ENCODE measurements at regions not wholly inside any gene's neighbourhood (a gene's known extent, or its start where the extent isn't known, plus 50 kb on each side); places are given as distances from the start of the nearest gene placed in this dataset.
"Not testable (repeated sequence)": the region's sequence is repeated elsewhere in the genome, so short reads cannot be mapped to it uniquely, and the experiment has no call there.

DNA sequence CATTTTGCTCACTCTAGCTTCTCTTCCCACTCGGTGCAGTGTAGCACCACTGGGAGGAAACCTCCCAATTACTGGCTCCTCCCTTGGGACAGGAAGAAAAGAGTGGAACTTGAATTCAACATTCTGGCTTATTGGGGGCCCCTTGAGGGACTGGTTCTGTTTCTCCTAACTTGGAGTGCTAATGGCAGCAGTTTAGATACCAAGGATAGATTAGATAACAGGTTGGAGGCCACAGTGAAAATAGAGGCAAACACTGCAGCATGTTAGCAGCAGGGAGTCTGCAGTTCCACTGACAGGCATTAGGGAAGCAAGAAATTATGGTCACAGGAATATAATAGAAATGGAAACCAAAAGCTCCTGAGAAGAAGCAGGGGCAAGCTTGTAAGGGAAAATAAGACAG is 322.0 kb downstream of the ABCC12 start:
- no peak for DNase-seq (ENCODE audit: low spot score)
- TF ChIP-seq, protein P1, sequence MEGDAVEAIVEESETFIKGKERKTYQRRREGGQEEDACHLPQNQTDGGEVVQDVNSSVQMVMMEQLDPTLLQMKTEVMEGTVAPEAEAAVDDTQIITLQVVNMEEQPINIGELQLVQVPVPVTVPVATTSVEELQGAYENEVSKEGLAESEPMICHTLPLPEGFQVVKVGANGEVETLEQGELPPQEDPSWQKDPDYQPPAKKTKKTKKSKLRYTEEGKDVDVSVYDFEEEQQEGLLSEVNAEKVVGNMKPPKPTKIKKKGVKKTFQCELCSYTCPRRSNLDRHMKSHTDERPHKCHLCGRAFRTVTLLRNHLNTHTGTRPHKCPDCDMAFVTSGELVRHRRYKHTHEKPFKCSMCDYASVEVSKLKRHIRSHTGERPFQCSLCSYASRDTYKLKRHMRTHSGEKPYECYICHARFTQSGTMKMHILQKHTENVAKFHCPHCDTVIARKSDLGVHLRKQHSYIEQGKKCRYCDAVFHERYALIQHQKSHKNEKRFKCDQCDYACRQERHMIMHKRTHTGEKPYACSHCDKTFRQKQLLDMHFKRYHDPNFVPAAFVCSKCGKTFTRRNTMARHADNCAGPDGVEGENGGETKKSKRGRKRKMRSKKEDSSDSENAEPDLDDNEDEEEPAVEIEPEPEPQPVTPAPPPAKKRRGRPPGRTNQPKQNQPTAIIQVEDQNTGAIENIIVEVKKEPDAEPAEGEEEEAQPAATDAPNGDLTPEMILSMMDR (IDR thresholded peaks at IDR 0.05; ENCODE audit: extremely low read depth, missing control alignments) = no peak

DNA sequence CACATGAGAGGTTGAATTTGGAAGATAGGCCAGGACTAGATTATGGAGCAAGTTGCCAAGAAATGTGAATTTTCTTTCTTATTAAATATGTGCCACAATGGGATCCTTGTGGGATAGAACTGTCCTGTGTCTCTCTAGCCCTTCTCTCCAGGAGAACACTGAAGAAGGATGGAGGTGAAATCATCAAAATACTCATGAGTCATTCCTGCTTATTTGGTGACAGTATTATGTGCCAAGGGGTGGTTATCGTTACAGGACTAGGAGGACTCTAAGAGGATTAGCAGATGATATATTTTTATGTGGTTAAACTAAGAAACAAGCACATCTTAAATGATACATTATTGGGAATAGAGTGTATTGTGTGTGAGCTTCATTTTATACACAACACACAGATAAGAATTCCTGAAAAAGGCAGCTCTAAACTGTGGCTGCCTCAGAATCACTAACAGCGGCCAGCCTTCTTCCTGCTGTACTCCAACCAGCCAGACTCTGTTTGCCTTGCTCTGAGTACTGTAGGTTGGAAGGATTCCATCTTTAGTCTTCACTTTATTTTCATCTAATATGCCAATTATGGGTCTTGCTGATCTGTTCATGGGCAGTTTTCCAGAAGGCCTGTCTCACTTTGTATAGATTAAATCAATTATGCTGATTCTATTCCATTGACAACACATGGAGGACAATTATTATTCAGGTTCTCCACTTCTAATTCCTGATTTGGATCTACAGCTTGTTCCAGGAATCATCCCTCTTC is 325.8 kb downstream of the ABCC12 start:
- TF ChIP-seq, protein P1 (IDR thresholded peaks at IDR 0.05; ENCODE audit: extremely low read depth, missing control alignments) = no peak
- DNase-seq (ENCODE audit: low spot score) = no peak

DNA sequence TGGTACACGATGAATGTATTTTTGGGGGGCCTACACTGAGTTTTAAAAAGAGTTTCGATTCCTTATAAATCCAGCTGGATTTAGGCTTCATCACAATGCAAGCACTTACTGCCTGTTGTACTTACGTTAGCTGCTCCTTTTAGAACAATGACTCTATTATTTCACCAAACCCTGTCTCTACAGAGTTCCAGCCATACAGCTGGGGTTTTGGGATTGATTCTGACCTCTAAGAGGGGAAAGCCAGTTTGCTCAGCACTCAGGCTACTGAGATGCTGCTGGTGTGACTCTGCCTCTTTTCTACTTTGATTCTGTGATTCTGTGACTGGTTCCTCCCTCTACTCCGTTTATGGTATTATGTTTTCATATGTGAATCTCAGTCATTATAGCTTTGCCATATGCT is 329.7 kb downstream of the ABCC12 start:
- DNase-seq (ENCODE audit: low spot score) = no peak
- TF ChIP-seq, protein P1 (IDR thresholded peaks at IDR 0.05; ENCODE audit: extremely low read depth, missing control alignments) = no peak

DNA sequence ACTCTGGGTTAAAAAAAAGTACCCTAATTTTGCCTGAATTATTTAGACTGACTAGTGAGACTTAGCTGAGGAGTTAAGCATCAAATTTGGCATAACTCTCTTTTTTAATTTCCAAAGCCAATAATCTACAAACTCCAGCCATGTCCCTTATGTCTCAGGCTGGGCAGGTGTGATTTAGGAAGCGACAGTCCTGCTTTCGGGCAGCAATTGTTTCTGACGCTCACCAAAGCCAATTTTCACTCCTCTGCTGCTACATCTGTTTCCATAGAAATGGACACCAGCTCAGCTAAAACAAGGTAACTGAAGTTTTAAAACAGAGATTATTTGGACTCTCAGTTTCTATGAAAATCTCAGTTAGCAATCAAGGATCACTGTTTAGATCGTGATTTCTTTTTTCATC is 338.7 kb downstream of the ABCC12 start:
- TF ChIP-seq, protein P1 (IDR thresholded peaks at IDR 0.05; ENCODE audit: extremely low read depth, missing control alignments) = no peak
- DNase-seq (ENCODE audit: low spot score) = no peak

DNA sequence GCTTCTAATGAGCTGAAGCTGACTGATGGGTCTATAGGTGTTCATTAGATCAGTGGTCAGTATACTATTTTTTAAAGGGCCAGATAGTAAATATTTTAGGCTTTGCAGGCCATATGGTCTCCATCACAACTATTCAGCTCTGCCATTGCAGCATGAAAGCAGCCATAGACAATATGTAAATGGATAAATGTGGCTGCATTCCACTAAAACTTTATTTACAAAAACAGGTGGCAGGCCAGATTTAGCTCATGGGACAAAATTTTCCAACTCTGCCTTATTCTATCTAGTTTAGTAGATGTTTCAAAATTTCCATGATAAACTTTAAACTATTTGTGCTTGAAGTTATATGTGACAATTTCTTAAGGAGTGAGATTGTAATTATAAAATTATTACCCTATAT is 339.3 kb downstream of the ABCC12 start:
- DNase-seq (ENCODE audit: low spot score) = no peak
- TF ChIP-seq, protein P1 (IDR thresholded peaks at IDR 0.05; ENCODE audit: extremely low read depth, missing control alignments) = no peak

DNA sequence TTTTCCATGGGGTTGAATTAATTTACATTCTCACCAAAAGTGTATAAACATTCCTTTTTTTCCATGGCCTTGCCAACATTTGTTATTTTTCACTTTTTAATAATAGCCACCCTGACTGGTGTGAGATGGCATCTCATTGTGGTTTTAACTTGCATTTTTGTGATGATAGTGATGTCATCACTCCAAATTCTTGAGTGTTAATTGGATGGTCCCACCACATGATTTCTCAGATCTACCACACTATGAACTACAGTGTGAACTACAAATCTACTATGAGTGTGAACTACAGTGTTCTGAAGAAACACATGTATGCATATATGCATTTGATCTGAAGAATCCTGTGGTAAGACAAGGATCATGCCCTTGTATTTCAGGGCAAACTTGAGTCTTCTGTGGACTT is 340.1 kb downstream of the ABCC12 start:
- TF ChIP-seq, protein P1 (IDR thresholded peaks at IDR 0.05; ENCODE audit: extremely low read depth, missing control alignments) = no peak
- DNase-seq (ENCODE audit: low spot score) = no peak

DNA sequence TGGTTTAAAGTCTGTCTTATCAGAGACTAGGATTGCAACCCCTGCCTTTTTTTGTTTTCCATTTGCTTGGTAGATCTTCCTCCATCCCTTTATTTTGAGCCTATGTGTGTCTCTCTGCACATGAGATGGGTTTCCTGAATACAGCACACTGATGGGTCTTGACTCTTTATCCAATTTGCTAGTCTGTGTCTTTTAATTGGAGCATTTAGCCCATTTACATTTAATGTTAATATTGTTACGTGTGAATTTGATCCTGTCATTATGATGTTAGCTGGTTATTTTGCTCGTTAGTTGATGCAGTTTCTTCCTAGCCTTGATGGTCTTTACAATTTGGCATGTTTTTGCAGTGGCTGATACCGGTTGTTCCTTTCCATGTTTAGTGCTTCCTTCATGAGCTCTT is 344.0 kb downstream of the ABCC12 start:
- DNase-seq (ENCODE audit: low spot score) = not testable (repeated sequence)

DNA sequence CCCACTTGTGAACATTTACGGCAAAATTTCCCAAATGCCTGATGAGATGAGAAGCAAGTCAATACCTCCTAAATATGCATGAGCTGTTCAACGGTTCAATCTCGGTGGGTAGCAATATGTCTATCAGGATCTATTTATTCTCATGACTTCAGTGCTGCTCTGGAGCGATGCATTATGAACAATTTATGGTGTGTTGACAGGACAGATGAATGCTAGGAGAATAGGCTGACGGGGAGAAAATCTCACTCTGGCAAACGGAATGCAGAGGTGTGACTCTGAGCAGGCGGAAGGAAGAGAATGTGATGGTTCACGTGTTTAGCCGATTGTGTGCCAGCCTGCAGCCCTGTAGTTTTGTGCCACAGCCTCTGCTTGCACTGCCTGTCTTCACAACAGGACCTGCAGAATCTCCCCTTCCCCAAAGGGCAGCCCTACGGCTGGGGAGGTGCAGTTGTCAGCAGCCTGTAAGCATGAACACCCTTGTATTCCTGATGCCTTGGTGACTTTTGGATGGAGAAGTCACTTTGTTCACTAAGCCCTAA is 345.2 kb downstream of the PHKB start:
- TF ChIP-seq, protein P1 (IDR thresholded peaks at IDR 0.05; ENCODE audit: extremely low read depth, missing control alignments) = no peak
- no peak for DNase-seq (ENCODE audit: low spot score)

Measured in GM20000 (cell line).